SU-DHL-6 (cell line): ENCODE measurements at regions not wholly inside any gene's neighbourhood (a gene's known extent, or its start where the extent isn't known, plus 50 kb on each side); places are given as distances from the start of the nearest gene placed in this dataset.

ENCODE experiments used
- H2AFZ ChIP-seq: fragments of 200-600 bp; sonication (generic); 2 replicates; pipeline ENCODE4 v1.6.1; 2014; ENCODE audit warnings: low read depth, mild to moderate bottlenecking, moderate library complexity, mixed read lengths, antibody characterized with exemption, low read length; ENCODE audit not compliant: severe bottlenecking
- H3F3A ChIP-seq: fragments of 200-600 bp; shearing (Covaris generic); 2 replicates; pipeline ENCODE4 v1.6.0; 2016; ENCODE audit warnings: antibody characterized with exemption, mild to moderate bottlenecking; ENCODE audit not compliant: insufficient read depth
- H3K27ac ChIP-seq: fragments of 200-600 bp; sonication (generic); 2 replicates; pipeline ENCODE4 v1.5.1; 2016; ENCODE audit warnings: low read depth, mild to moderate bottlenecking, low read length, moderate library complexity, mixed read lengths
- H3K27me3 ChIP-seq: fragments of 200-600 bp; sonication (generic), shearing (Covaris generic); 2 replicates; pipeline ENCODE4 v1.6.0; 2014; ENCODE audit warnings: mild to moderate bottlenecking, low read length
- H3K36me3 ChIP-seq: fragments of 200-600 bp; sonication (generic); 2 replicates; pipeline ENCODE4 v1.6.1; 2014; ENCODE audit warnings: mild to moderate bottlenecking, low read length, mixed read lengths
- H3K4me2 ChIP-seq: fragments of 300-600, 200-600 bp; shearing (Covaris generic), sonication (generic); 2 replicates; pipeline ENCODE4 v1.6.0; 2014; ENCODE audit warnings: low read length, low read depth, mild to moderate bottlenecking; ENCODE audit not compliant: poor library complexity, severe bottlenecking
- H3K4me3 ChIP-seq: fragments of 200-600 bp; sonication (generic); 2 replicates; pipeline ENCODE4 v1.5.1; 2014; ENCODE audit warnings: antibody characterized with exemption, low read length, mild to moderate bottlenecking, mixed read lengths; ENCODE audit not compliant: insufficient read depth, poor library complexity, severe bottlenecking
- H3K79me2 ChIP-seq: fragments of 200-600 bp; sonication (generic); 2 replicates; pipeline ENCODE4 v1.6.1; 2014; ENCODE audit warnings: mild to moderate bottlenecking, low read length, moderate library complexity; ENCODE audit not compliant: insufficient read depth
- H3K9ac ChIP-seq: fragments of 200-600 bp; sonication (generic); 2 replicates; pipeline ENCODE4 v1.7.0; 2014; ENCODE audit warnings: mild to moderate bottlenecking, low read length
- H3K9me2 ChIP-seq: fragments of 200-600 bp; sonication (generic); replicated peaks from 2 replicates; pipeline ENCODE4 v1.6.1; 2014; ENCODE audit warnings: low read length; ENCODE audit not compliant: insufficient read depth
- H3K9me3 ChIP-seq: fragments of 200-600 bp; sonication (generic); 2 replicates; pipeline ENCODE4 v1.6.1; 2014; ENCODE audit warnings: low read length, mixed read lengths; ENCODE audit not compliant: insufficient read depth
- H4K20me1 ChIP-seq: fragments of 200-600 bp; sonication (generic); 2 replicates; pipeline ENCODE4 v1.6.1; 2014; ENCODE audit warnings: low read depth, mild to moderate bottlenecking, antibody characterized with exemption, low read length, moderate library complexity, mixed read lengths
- CTCF ChIP-seq: fragments of 200-600 bp; sonication (generic); IDR thresholded peaks from one replicate; pipeline ENCODE4 v1.5.1; 2017; ENCODE audit warnings: antibody characterized with exemption, mild to moderate bottlenecking, low read length, moderate library complexity; ENCODE audit not compliant: insufficient read depth, poor library complexity, severe bottlenecking
- EZH2phosphoT487 ChIP-seq: fragments of 200-600 bp; sonication (generic), shearing (Covaris generic); conservative IDR thresholded peaks from 2 replicates; pipeline ENCODE4 v1.6.1; 2018; ENCODE audit warnings: mild to moderate bottlenecking, antibody characterized with exemption, low read length, moderate library complexity, mixed read lengths

GRCh38 chr5:106874531-106874930 lies 796.2 kb downstream of the EFNA5 start:
- TF ChIP-seq CTCF (no peak), EZH2phosphoT487 (no peak)
- H3K79me2 ChIP-seq = no peaks in the 10 kb centered on the region
- peaks cover 17% of the 10 kb centered on the region; the same call in 1 of the 2 replicates for H3K9me3 ChIP-seq

GRCh38 chr5:106873568-106873967 lies 797.2 kb downstream of the EFNA5 start:
- no peaks in the 10 kb centered on the region for H3K36me3 ChIP-seq
- H3K4me2 ChIP-seq = no peak overlapping the region
- no peaks in the 10 kb centered on the region for H3K79me2 ChIP-seq
- H3K9ac ChIP-seq = no peak overlapping the region
- no peak overlapping the region for H3K4me3 ChIP-seq
- no peaks in the 10 kb centered on the region for H3K9me2 ChIP-seq
- H3K27ac ChIP-seq = no peak overlapping the region
- TF ChIP-seq CTCF (no peak), EZH2phosphoT487 (no peak)
- H3K9me3 ChIP-seq = peaks cover 17% of the 10 kb centered on the region; the same call in 1 of the 2 replicates
- no peaks in the 10 kb centered on the region for H4K20me1 ChIP-seq
- peak overlapping the region; percentile 50 for H2AFZ ChIP-seq
- no peaks in the 10 kb centered on the region for H3F3A ChIP-seq
- H3K27me3 ChIP-seq = no peaks in the 10 kb centered on the region

More at GRCh38 chr5:106874531-106874930, 796.2 kb downstream of the EFNA5 start:
- Histone ChIP-seq H3K9me2 (no peaks in the 10 kb centered on the region), H3K27me3 (no peaks in the 10 kb centered on the region), H3K36me3 (no peaks in the 10 kb centered on the region), H3F3A (no peaks in the 10 kb centered on the region), H4K20me1 (no peaks in the 10 kb centered on the region), H2AFZ (no peak overlapping the region), H3K4me2 (no peak overlapping the region), H3K9ac (no peak overlapping the region), H3K27ac (no peak overlapping the region), H3K4me3 (no peak overlapping the region)

- Histone ChIP-seq H3K27me3 (no peaks in the 10 kb centered on the region), H3F3A (no peaks in the 10 kb centered on the region), H4K20me1 (no peaks in the 10 kb centered on the region), H3K27ac (no peak overlapping the region), H3K79me2 (no peaks in the 10 kb centered on the region), H3K4me3 (no peak overlapping the region), H3K9me2 (no peaks in the 10 kb centered on the region), H3K36me3 (no peaks in the 10 kb centered on the region), H2AFZ (no peak overlapping the region), H3K9me3 (no peaks in the 10 kb centered on the region), H3K9ac (no peak overlapping the region), H3K4me2 (no peak overlapping the region)
- TF ChIP-seq CTCF (no peak), EZH2phosphoT487 (no peak)
Observed at GRCh38 chr5:106865279-106865678, 805.5 kb downstream of the EFNA5 start.
